GM12878 (cell line): ENCODE measurements at regions not wholly inside any gene's neighbourhood (a gene's known extent, or its start where the extent isn't known, plus 50 kb on each side); places are given as distances from the start of the nearest gene placed in this dataset.

ENCODE experiments used
- ATAC-seq: fragments of 200-7000 bp; cut with Tn5 transposase; 3 replicates; pipeline ENCODE4 v1.9.1; 2020; ENCODE audit warnings: mild to moderate bottlenecking, moderate library complexity
- BruUV-seq: library from RNA; stranded (reverse); fragments of 400-500 nt; replicated peaks from 2 replicates; lab custom pipeline; 2021; lab: Mats Ljungman, UMichigan
- CTCF ChIA-PET: fragments of 300-600 bp; sonication (Branson Sonifier 250); formaldehyde crosslinking; extraction: SDS; loops from one replicate; lab custom pipeline; 2021; ENCODE audit warnings: inconsistent platforms; lab: Yijun Ruan, JAX
- POLR2A ChIA-PET: fragments of 350-600 bp; formaldehyde crosslinking; extraction: SDS; loops from one replicate; lab custom pipeline; 2021; ENCODE audit warnings: inconsistent platforms; lab: Charles Lee
- RAD21 ChIA-PET: fragments of 300-600 bp; sonication (Branson Sonifier 250); formaldehyde crosslinking; loops from one replicate; lab custom pipeline; 2023; ENCODE audit warnings: antibody characterized with exemption; ENCODE audit not compliant: unreplicated experiment; lab: Charles Lee
- SMC1A ChIA-PET: fragments of 300-600 bp; sonication (Branson Sonifier 250); formaldehyde crosslinking; loops from one replicate; lab custom pipeline; 2023; ENCODE audit not compliant: unreplicated experiment, uncharacterized antibody; lab: Charles Lee
- DNase-seq: peaks from one replicate; pipeline ENCODE4 v3.0.0-alpha.2; 2011; ENCODE audit warnings: low read depth, low spot score
- FAIRE-seq: peaks from 3 replicates; lab custom pipeline; 2011; peaks lifted over from hg19 to GRCh38; lab: Jason Lieb, UNC
- H2AFZ ChIP-seq: 2 replicates; pipeline ENCODE4 v1.6.0; 2011; ENCODE audit warnings: low read depth, low read length, control low read depth; ENCODE audit not compliant: control insufficient read depth
- H3K27ac ChIP-seq: 2 replicates; pipeline ENCODE4 v1.5.1; 2011; ENCODE audit warnings: control low read depth; ENCODE audit not compliant: control insufficient read depth, insufficient read depth
- H3K27me3 ChIP-seq, 2 experiments: replicated peaks in 1 of 2; 2 replicates each; pipeline versions ENCODE4 v1.6.0 to v1.6.1; 2011; ENCODE audit warnings: low read length in 1 of 2; ENCODE audit not compliant: control insufficient read depth in 2 of 2, insufficient read depth in 2 of 2
- H3K36me3 ChIP-seq, 2 experiments: 2 replicates each; pipeline ENCODE4 v1.5.1; 2011; ENCODE audit warnings: low read length in 1 of 2; ENCODE audit not compliant: control insufficient read depth in 2 of 2, insufficient read depth in 2 of 2
- H3K4me1 ChIP-seq: 2 replicates; pipeline ENCODE4 v1.6.1; 2011; ENCODE audit warnings: mild to moderate bottlenecking, low read length, moderate library complexity, mixed read lengths; ENCODE audit not compliant: control insufficient read depth, insufficient read depth
- H3K4me2 ChIP-seq: 2 replicates; pipeline ENCODE4 v1.6.0; 2011; ENCODE audit warnings: control low read depth; ENCODE audit not compliant: control insufficient read depth, insufficient read depth
- H3K4me3 ChIP-seq: fragments of 200-600 bp; sonication (generic); 2 replicates; pipeline ENCODE4 v1.5.1; 2016
- H3K79me2 ChIP-seq: 2 replicates; pipeline ENCODE4 v1.6.0; 2011; ENCODE audit warnings: low read length; ENCODE audit not compliant: control insufficient read depth, insufficient read depth
- H3K9ac ChIP-seq: 2 replicates; pipeline ENCODE4 v1.8.0; 2011; ENCODE audit warnings: low read length, control low read depth, mixed read lengths; ENCODE audit not compliant: control insufficient read depth, insufficient read depth
- H3K9me3 ChIP-seq: replicated peaks from 3 replicates; pipeline ENCODE4 v1.5.1; 2011; ENCODE audit warnings: mild to moderate bottlenecking, low read length; ENCODE audit not compliant: control insufficient read depth, insufficient read depth
- H4K20me1 ChIP-seq: 2 replicates; pipeline ENCODE4 v1.6.0; 2011; ENCODE audit not compliant: control insufficient read depth, insufficient read depth
- CHD4 ChIP-seq: fragments of 200-600 bp; sonication (generic); IDR thresholded peaks from 2 replicates; pipeline ENCODE4 v1.6.1; 2016; ENCODE audit warnings: mild to moderate bottlenecking
- CTCF ChIP-seq, 3 experiments: IDR thresholded peaks in 2 of 3; conservative IDR thresholded peaks in 1 of 3; 2 replicates each; pipeline ENCODE4 v1.5.1; 2011; ENCODE audit warnings: low read depth in 3 of 3, low read length in 3 of 3, mild to moderate bottlenecking in 3 of 3, control low read depth in 2 of 3, moderate library complexity in 2 of 3, inconsistent platforms in 1 of 3, mixed read lengths in 1 of 3; ENCODE audit not compliant: control insufficient read depth in 2 of 3, insufficient read depth in 1 of 3; ENCODE audit errors: extremely low read depth in 1 of 3
- HCFC1 ChIP-seq: fragments of 150-350 bp; IDR thresholded peaks from 2 replicates; pipeline ENCODE4 v1.6.1; 2014; ENCODE audit warnings: low read length
- LARP7 ChIP-seq: fragments of 450-650 bp; IDR thresholded peaks from 2 replicates; pipeline ENCODE4 v1.6.1; 2017; ENCODE audit warnings: mild to moderate bottlenecking
- MEF2A ChIP-seq: IDR thresholded peaks from 2 replicates; pipeline ENCODE4 v1.6.1; 2011; ENCODE audit warnings: low read depth, mild to moderate bottlenecking, low read length, moderate library complexity; ENCODE audit not compliant: insufficient read depth
- MXI1 ChIP-seq: fragments of 150-350 bp; IDR thresholded peaks from 2 replicates; pipeline ENCODE4 v1.6.1; 2011; ENCODE audit warnings: low read depth, mild to moderate bottlenecking, inconsistent platforms, low read length, improper control_type of control experiment
- MYB ChIP-seq: fragments of 150-350 bp; IDR thresholded peaks from 2 replicates; pipeline ENCODE4 v1.6.1; 2014; ENCODE audit warnings: mild to moderate bottlenecking, low read depth, low read length, borderline replicate concordance
- RAD21 ChIP-seq: IDR thresholded peaks from 2 replicates; pipeline ENCODE4 v1.6.1; 2011; ENCODE audit warnings: mild to moderate bottlenecking, low read depth, low read length, moderate library complexity; ENCODE audit not compliant: insufficient read depth
- REST ChIP-seq: IDR thresholded peaks from 2 replicates; pipeline ENCODE4 v1.6.1; 2012; ENCODE audit warnings: mild to moderate bottlenecking, low read depth, low read length
- SMC3 ChIP-seq: IDR thresholded peaks from 2 replicates; pipeline ENCODE4 v1.6.1; 2011; ENCODE audit warnings: low read length, improper control_type of control experiment, borderline replicate concordance
- SUPT20H ChIP-seq: IDR thresholded peaks from 2 replicates; pipeline ENCODE4 v1.6.1; 2011; ENCODE audit warnings: low read depth, mild to moderate bottlenecking, low read length, moderate library complexity, borderline replicate concordance; ENCODE audit not compliant: control insufficient read depth
- WGBS: methylation state at CpG from one replicate; pipeline ENCODE4 v1.1.6; 2016; ENCODE audit warnings: low lambda C conversion rate; ENCODE audit not compliant: insufficient replicate concordance, insufficient coverage; ENCODE audit errors: missing lambda C conversion rate; 5-methylcytosine and 5-hydroxymethylcytosine counted together
- in situ Hi-C: fragments of 300-500 bp; cut with MboI; formaldehyde crosslinking; loops from 9 replicates; pipeline ENCODE4 v1.14.3; 2018; ENCODE audit warnings: mixed read lengths
- intact Hi-C: fragments of 100-400 bp; cut with micrococcal nuclease; formaldehyde crosslinking; loops from one replicate; pipeline ENCODE4 v1.14.2; 2022; ENCODE audit not compliant: unreplicated experiment
- TF ChIP-seq, protein P1 (sequence below): fragments of 450-650 bp; IDR thresholded peaks from 2 replicates; pipeline ENCODE4 v1.6.1; 2016; ENCODE audit warnings: mild to moderate bottlenecking, moderate library complexity, borderline replicate concordance
- TF ChIP-seq, protein P2 (sequence below): IDR thresholded peaks from 2 replicates; pipeline ENCODE4 v1.6.1; 2011; ENCODE audit warnings: low read depth, low read length, improper control_type of control experiment, borderline replicate concordance

DNA sequence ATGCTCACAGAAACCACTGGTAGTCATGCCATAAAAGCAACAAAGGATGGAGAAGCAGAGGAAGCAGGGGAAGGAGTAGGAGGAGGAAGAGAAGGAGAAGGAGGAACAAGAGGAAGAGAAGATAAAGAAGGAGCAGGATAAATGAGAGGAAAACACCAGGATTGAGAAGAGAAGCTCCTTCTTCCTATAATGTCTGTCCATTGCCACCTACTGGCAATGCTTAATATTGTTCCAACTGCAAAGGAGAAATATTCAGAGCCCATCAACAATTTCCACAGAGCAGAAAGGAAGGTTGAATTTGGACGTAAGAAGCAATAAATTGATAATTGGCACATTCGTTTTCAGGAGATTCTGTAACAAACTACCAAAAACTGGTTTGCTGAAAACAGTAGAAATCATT, 898.4 kb downstream of the SLC16A7 start:
- no peak overlapping the region for H3K4me2 ChIP-seq
- intact Hi-C loops = loop anchor here (1.0 kb wide), 1 partner anchor 1091 kb away; no protein-coding TSS in a partner anchor
- no peaks in the 10 kb centered on the region for H3K27me3 ChIP-seq
- H3K27ac ChIP-seq = no peak overlapping the region
- H3K9ac ChIP-seq = no peak overlapping the region
- H2AFZ ChIP-seq = no peak overlapping the region
- no peaks in the 10 kb centered on the region for H4K20me1 ChIP-seq
- H3K79me2 ChIP-seq = no peaks in the 10 kb centered on the region
- ATAC-seq = peak; percentile 41; the same call in 1 of the 3 replicates
- H3K36me3 ChIP-seq = no peaks in the 10 kb centered on the region
- DNase-seq = no peak
- CTCF ChIA-PET = interaction anchor here (1.0 kb wide), 1 partner anchor 388 kb away, joined by 3 read pairs; no protein-coding TSS in a partner anchor
- no peaks in the 10 kb centered on the region for H3K9me3 ChIP-seq
- in situ Hi-C loops = no loop called here
- 0% methylated on average over 2 of the region's 2 CpGs for WGBS
- H3K4me1 ChIP-seq = no peaks in the 10 kb centered on the region
- no TSS peak for BruUV-seq
- no peak for FAIRE-seq
- RAD21 ChIA-PET = interaction anchor here (0.6 kb wide), 2 partner anchors 691 to 1479 kb away, joined by 3 read pairs; no protein-coding TSS in a partner anchor
- POLR2A ChIA-PET = no interaction called here
- SMC1A ChIA-PET = interaction anchor here (0.6 kb wide), 1 partner anchor 499 kb away, joined by 4 read pairs; no protein-coding TSS in a partner anchor
- no peak overlapping the region for H3K4me3 ChIP-seq
- TF ChIP-seq, protein P1, sequence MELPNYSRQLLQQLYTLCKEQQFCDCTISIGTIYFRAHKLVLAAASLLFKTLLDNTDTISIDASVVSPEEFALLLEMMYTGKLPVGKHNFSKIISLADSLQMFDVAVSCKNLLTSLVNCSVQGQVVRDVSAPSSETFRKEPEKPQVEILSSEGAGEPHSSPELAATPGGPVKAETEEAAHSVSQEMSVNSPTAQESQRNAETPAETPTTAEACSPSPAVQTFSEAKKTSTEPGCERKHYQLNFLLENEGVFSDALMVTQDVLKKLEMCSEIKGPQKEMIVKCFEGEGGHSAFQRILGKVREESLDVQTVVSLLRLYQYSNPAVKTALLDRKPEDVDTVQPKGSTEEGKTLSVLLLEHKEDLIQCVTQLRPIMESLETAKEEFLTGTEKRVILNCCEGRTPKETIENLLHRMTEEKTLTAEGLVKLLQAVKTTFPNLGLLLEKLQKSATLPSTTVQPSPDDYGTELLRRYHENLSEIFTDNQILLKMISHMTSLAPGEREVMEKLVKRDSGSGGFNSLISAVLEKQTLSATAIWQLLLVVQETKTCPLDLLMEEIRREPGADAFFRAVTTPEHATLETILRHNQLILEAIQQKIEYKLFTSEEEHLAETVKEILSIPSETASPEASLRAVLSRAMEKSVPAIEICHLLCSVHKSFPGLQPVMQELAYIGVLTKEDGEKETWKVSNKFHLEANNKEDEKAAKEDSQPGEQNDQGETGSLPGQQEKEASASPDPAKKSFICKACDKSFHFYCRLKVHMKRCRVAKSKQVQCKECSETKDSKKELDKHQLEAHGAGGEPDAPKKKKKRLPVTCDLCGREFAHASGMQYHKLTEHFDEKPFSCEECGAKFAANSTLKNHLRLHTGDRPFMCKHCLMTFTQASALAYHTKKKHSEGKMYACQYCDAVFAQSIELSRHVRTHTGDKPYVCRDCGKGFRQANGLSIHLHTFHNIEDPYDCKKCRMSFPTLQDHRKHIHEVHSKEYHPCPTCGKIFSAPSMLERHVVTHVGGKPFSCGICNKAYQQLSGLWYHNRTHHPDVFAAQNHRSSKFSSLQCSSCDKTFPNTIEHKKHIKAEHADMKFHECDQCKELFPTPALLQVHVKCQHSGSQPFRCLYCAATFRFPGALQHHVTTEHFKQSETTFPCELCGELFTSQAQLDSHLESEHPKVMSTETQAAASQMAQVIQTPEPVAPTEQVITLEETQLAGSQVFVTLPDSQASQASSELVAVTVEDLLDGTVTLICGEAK = no peak
- no peak for TF ChIP-seq SUPT20H
- TF ChIP-seq RAD21 = peak; percentile 42; the same call in 1 of the 2 replicates
- TF ChIP-seq, protein P2, sequence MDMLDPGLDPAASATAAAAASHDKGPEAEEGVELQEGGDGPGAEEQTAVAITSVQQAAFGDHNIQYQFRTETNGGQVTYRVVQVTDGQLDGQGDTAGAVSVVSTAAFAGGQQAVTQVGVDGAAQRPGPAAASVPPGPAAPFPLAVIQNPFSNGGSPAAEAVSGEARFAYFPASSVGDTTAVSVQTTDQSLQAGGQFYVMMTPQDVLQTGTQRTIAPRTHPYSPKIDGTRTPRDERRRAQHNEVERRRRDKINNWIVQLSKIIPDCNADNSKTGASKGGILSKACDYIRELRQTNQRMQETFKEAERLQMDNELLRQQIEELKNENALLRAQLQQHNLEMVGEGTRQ = no peak
- peak; percentile 31 to 48 (median 33); a peak in 3 of 6 replicates for TF ChIP-seq CTCF (IDR thresholded peaks at IDR 0.05 in 2 of 3, conservative IDR thresholded peaks at IDR 0.05 in 1 of 3; ENCODE audit: control insufficient read depth in 2 of 3, extremely low read depth in 1 of 3, insufficient read depth in 1 of 3, low read depth in 3 of 3, low read length in 3 of 3)
- no peak for TF ChIP-seq CHD4
- TF ChIP-seq MEF2A = no peak
- TF ChIP-seq SMC3 = peak; percentile 19; the same call in 1 of the 2 replicates
- TF ChIP-seq MXI1 = no peak
- TF ChIP-seq LARP7 = no peak
- no peak for TF ChIP-seq HCFC1
- no peak for TF ChIP-seq REST
- no peak for TF ChIP-seq MYB
